LHCN-M2 (cell line): ENCODE measurements at regions not wholly inside any gene's neighbourhood (a gene's known extent, or its start where the extent isn't known, plus 50 kb on each side); places are given as distances from the start of the nearest gene placed in this dataset.

Experiments used
- DNase-seq: peaks from one replicate; pipeline ENCODE4 v3.0.0-alpha.2; 2012; ENCODE audit warnings: low read depth

DNA sequence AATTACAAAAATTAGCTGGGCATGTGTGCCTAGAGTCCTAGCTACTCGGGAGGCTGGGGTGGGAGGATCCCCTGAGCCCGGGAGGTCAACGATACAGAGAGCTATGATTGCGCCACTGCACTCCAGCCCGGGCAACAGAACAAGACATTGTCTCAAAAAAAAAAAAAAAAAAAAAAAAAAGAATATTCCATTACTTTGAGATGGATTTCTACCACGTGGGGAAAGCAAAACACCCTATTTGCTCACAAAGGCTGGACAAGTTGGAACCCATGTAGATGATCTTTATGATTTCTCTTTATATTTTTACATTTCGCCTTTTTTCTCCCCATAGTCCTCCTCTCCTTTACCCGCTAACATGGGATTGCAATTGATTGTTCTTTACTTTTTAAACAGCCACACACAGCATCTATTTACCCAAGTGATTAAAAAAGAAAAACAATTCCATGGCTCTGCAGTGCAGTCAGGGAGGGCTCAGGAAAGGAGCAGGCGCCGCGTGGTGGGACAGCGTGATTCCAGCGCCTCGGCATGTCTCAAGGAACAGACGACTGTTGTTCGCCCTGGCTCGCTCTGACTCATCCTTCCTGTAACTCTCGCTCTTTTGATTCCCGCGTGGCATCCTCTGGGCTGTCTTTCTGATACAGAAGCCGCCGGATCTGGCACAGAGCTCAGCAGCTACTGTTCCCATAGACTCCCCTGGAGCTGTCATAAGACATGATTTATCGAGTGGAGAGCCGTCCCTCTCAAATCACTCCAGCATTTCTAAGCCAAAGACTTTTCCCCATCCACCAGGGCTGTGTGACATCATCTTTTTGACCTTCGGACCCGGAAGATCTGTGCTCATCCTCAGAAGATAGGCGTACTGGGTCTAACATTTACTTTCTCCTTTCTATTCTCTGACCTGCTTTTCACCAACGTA, 230.4 kb upstream of the AGAP1 start:
- peak; percentile 82 for DNase-seq

DNA sequence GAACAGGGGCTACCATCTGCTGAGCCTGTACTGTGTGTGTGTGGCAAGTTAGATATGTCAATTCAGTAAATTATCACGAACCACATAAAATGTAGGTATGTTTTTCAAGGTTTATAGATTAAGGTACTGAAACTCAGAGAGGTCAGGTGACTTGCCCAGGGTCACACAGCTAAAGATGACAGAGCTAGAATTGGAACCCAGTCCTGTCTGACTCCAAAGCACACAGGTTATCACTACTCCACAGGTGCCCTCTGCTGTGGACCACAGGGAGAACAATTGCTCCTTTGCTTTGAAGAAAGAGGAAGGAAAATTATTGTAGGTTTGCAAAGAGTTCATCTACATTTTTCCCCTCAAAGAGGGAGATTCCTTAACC, 229.7 kb upstream of the AGAP1 start:
- DNase-seq = no peak

- DNase-seq = no peak
Observed at GRCh38 chr2:235264512-235264911, 229.3 kb upstream of the AGAP1 start.

GRCh38 chr2:235265348-235265965, 228.4 kb upstream of the AGAP1 start:
- no peak for DNase-seq

GRCh38 chr2:235267251-235267650, 226.6 kb upstream of the AGAP1 start:
- no peak for DNase-seq

DNA sequence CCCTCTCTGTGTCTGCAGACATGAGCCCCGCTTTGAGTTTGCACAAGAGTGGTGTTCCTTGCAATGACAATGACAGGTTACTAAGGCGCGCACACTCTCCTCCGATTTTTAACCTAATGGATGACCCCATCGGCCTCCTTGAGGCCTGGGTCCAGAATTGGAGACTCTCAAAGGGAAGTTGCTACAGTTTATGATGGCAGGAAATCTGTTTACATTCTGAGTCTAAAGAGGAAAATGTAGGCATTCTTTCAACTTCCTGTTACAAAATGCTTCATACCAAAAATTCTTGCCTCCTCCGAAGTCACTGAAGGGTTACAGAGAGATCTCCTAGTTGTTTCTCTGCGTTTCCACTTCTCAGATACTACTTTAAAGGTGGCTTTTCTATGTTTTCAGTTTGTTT, 225.3 kb upstream of the AGAP1 start:
- no peak for DNase-seq

DNA sequence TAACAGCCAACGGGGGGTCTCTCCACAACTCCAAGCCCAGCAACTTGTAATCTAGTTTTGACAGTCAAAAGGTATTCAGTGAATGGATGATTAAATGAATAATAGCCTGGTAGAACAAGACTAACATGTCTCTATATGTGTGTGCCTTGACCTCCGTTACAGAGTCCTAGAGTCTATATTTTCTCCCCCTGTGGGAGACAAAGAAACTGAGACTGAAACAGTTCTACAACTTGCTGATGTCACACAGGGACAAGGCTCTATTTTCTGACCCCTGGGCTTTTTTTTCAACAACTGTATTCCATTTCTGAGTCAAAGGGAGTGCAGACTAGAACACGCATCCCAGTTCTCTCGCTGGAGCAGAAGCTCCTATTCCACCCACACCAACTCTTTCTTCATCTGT, 223.6 kb upstream of the AGAP1 start:
- no peak for DNase-seq

- DNase-seq = peak; percentile 65
Observed at GRCh38 chr2:235270956-235271355, 222.9 kb upstream of the AGAP1 start.

DNA sequence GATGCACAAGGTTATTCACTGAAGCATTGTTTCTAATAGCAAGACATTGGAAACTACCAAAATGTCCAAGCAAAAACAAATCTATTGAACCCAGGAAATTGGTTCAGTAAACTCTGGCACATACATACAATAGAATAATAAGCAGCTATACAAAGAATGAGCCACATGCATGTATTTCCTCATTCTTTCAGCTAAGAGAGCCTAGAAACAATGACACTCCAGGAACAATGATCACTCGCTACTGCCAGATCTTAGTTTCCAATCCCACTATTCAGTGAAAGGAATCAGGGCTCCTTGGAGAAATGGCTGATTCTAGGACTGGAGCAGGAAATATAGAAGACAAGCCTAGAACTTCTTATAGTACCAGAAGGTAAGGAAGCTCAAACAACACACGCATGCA, 221.9 kb upstream of the AGAP1 start:
- no peak for DNase-seq

GRCh38 chr2:235274023-235274422, 219.8 kb upstream of the AGAP1 start:
- DNase-seq = no peak

- DNase-seq = no peak
Observed at GRCh38 chr2:235277485-235277884, 216.4 kb upstream of the AGAP1 start.

GRCh38 chr2:235278771-235279355, 215.0 kb upstream of the AGAP1 start:
- DNase-seq = no peak

DNA sequence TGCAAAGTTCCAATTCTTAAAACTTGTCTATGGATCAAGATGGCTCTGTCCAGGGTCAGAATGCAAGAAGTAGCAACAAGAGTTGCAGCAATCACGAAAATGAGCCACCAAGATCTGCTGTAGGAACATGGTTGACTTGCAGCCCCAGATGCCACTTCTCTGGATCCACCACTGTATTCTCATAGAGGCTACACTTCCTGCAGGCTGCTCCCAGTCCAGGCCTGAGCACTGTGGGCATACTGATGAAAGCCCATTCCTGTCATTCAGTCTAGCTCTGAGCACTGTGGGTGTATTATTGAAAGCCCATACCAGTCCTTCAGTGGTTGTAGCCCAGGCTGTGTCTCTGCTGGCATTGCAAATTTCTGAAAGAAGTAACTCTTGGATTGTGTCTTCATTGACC, 213.9 kb upstream of the AGAP1 start:
- DNase-seq = no peak

DNA sequence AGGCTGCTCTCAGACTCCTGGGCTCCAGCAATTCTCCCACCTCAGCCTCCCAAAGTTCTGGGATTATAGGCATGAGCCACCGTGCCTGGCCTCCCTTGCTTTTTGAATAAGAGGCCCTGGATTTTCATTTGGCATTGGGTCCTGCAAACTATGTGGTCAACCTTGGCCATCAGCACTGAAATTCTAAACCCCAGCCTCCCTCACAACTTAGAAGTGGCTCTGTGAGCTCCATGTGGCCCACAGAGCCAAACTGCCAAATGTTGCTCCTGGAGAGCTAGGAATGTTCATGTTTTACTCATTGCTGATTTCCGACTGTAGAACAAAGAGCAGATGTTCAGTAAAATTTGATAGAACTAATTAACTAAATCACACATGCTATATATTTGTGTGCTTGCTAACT, 210.6 kb upstream of the AGAP1 start:
- no peak for DNase-seq

- DNase-seq = no peak
Observed at GRCh38 chr2:235286622-235287374, 207.0 kb upstream of the AGAP1 start.

GRCh38 chr2:235287375-235287733, 206.5 kb upstream of the AGAP1 start:
- DNase-seq = peak; percentile 30

DNA sequence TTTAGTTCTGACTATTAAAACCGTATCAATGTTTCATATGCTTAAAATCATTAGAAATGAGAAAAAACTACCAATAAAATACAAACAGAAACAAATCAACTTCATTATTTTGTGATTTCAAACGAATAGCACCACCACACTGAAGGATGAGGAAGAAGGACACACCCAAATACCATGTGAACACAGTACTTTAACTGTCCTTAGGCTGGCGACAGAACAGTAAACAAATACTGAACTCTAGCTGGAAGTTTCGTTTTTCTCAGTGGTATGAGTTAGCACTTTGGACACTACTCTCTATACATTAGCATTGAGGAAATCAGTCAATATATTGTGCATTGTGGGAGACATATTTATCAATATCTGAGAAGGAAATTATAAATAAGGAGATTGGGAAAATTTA, 202.4 kb upstream of the AGAP1 start:
- DNase-seq = no peak

- DNase-seq = no peak
Observed at GRCh38 chr2:235293061-235293460, 200.8 kb upstream of the AGAP1 start.

DNA sequence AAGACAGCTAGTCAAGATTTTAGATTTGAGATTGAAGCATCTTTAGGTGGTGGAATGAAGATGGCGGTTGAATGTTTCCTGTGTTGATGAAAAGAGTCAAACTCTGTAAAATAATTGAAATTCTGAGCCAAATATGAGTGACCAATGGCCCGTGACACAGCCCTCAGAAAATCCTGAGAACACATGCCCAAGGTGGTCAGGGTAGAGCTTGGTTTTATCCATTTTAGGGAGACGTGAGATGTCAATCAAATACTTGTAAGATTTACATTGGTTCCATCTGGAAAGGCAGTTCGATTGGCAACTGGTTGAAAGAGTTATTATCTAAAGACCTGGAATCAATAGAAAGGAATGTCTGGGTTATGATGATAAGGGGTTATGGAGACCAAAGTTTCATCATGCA, 198.0 kb upstream of the AGAP1 start:
- DNase-seq = no peak

DNA sequence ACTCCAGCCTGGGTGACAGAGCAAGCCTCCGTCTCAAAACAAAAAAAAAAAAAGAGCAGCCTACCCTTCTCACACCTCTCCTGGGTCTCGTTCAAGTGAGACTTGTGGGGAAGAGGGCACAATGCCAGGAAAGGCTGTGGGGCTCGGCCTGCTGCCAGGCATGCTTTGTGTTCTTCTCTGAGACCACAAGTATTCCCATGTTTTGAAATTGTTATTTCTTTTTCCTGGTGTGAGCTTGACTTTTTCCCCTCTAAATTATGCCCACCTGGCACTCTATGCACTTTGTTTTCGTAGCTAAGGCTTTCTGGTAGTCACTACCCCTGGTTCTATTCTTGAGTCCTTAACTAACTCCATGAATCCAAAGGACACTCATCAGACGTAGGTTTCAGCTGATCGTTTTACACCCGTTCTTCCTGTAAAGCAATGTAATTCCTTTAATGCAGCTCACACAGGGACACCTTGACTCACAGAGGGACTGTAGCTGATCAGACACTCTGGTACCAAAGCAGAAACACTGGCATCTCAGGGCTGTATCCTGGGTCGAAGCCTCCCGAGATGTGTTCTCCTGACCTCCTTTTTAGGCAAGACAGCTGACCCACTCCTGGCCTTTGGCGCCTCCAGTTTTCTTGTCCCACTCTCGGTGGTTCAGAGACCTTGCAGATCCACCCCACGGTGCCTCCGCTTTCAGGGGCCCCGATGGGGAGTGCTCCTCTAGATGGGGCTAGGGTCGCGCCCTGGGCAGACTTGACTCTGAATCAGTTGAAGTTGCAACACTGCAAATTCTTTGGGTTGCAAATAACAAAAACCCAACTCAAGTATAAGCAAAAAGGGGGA, 193.3 kb upstream of the AGAP1 start:
- DNase-seq = peak; percentile 63
